Heart left ventricle (tissue), 16 donors: ENCODE measurements at regions not wholly inside any gene's neighbourhood (a gene's known extent, or its start where the extent isn't known, plus 50 kb on each side); places are given as distances from the start of the nearest gene placed in this dataset.

Experiments used
- ATAC-seq, 4 donors: fragments of 200-7000 bp; cut with Tn5 transposase; one replicate each; pipeline ENCODE4 v1.9.1; 2020 to 2022; ENCODE audit warnings: moderate library complexity in 4 of 4, mild to moderate bottlenecking in 3 of 4, moderate number of reproducible peaks in 1 of 4
- DNase-seq, 5 donors: peaks; one replicate each; pipeline ENCODE4 v3.0.0-alpha.2; 2020
- H3K27ac ChIP-seq, 12 donors: fragments of 200-600 bp; sonication (generic) in 4 of 12; one replicate each; pipeline versions ENCODE4 v1.5.0 to v1.8.0; 2016 to 2022; ENCODE audit warnings: mild to moderate bottlenecking in 2 of 12
- H3K27me3 ChIP-seq, 9 donors: fragments of 200-600 bp; sonication (generic) in 2 of 9; one replicate each; pipeline versions ENCODE4 v1.5.1 to v1.8.0; 2016 to 2022; ENCODE audit warnings: mild to moderate bottlenecking in 3 of 9
- H3K36me3 ChIP-seq, 9 donors: fragments of 200-600 bp; sonication (generic) in 2 of 9; one replicate each; pipeline versions ENCODE4 v1.5.0 to v1.8.0; 2018 to 2022; ENCODE audit warnings: mild to moderate bottlenecking in 2 of 9
- H3K4me1 ChIP-seq, 12 donors: fragments of 200-600 bp; sonication (generic) in 4 of 12; one replicate each; pipeline versions ENCODE4 v1.5.0 to v1.8.0; 2016 to 2022; ENCODE audit warnings: mild to moderate bottlenecking in 3 of 12
- H3K4me3 ChIP-seq, 12 donors: fragments of 200-600 bp; sonication (generic) in 4 of 12; one replicate each; pipeline versions ENCODE4 v1.5.0 to v1.8.0; 2017 to 2022; ENCODE audit warnings: mild to moderate bottlenecking in 9 of 12, moderate library complexity in 4 of 12
- H3K9me3 ChIP-seq, 12 donors: fragments of 200-600 bp; sonication (generic) in 4 of 12; one replicate each; pipeline versions ENCODE4 v1.5.0 to v1.8.0; 2016 to 2022; ENCODE audit warnings: mild to moderate bottlenecking in 1 of 12
- POLR2A ChIP-seq, 2 donors: fragments of 450-650 bp; IDR thresholded peaks; one replicate each; pipeline ENCODE4 v1.6.1; 2017; ENCODE audit warnings: antibody characterized with exemption in 2 of 2, mild to moderate bottlenecking in 2 of 2, moderate library complexity in 2 of 2
- WGBS, 4 donors: extraction: QIAGEN DNeasy Blood & Tissue Kit in 2 of 4; methylation state at CpG; one replicate each; pipeline versions ENCODE4 v1.1.5 to v1.1.7; 2013 to 2018; 5-methylcytosine and 5-hydroxymethylcytosine counted together
- intact Hi-C, 10 donors: fragments of 100-400 bp; cut with DNase I; formaldehyde crosslinking; loops; one replicate each; pipeline versions ENCODE4 v1.11.1 to v1.14.2; 2022
- TF ChIP-seq, protein P1 (sequence below), 12 donors: fragments of 200-600 bp; sonication (generic) in 4 of 12; IDR thresholded peaks; one replicate each; pipeline versions ENCODE4 v1.5.0 to v1.8.0; 2018 to 2022; ENCODE audit warnings: antibody characterized with exemption in 12 of 12, mild to moderate bottlenecking in 5 of 12
- donor health status: ischemic (EF 13 %, LVEDD 7.1; RV severe dilation, severe dysfunction).
- donor health status: healthy with polysubstance abuse.
- donor health status: DM: no; HTN: yes; CAD: no.
- donor health status: DM: no; HTN: no; CAD: no.
- donor health status: ischemic (EF 25% LVEDD 6.9; RV normal size, moderate dysfunction).
- donor health status: ischemic (EF 25% LVEDD 5.7; RV mildly dilated, moderate dysfunction).
- donor health status: healthy.
- donor health status: DM: yes; HTN: yes; CAD: no.
- donor health status: ischemic (EF 35%, LVEDD 5.7; RV mildly dilated, moderate dysfunction).
- donor health status: nonischemic (EF 11% LVEDD 7.7; RV severe dilation, severe dysfunction).
- donor health status: DM: yes; HTN: yes; CAD: no.
- donor health status: PGD.
- donor health status: ischemic (EF 29% LVEDD 5.4; RV normal size, mild dysfunction).
- donor health status: nonischemic (EF 23%, LVEDD 6.1; RV moderate dilation, normal function).

DNA sequence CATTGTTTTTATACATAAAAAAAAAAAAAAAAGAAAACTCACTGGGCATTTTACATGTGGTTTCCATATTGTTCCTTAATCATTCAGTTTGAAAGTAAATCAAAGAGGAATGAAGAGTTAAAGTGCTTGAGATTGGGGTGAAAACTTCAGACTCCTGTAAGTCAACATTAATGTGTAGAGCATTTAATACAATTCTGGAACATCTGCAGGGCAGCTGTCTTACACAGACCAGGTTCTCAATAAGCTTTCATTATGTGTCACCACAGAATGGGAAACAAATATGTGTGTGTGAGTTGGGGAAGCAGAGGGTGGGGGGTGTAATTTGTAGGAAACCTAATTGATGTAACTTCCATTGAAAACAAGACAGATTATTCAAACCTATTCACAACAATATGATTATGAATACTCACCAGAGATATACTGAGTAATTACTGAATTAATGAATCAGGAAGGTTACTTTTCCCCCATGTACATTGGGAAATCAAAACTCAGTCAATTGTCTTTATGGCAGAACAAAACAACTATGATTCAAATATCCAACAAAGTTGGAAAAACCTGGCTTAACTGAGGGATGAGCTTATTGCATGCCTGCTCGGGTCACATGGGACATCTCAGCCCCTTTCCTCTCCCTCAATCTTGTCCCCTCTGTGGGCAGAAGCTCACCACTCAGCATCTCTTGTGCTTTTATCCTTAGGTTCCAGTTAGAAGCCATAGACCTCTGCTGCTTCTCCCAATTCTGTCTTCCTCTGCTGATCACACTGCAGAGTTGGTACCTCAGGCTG lies 281.2 kb upstream of the THBS1 start:
- Histone ChIP-seq H3K27ac (no peak overlapping the region), H3K4me3 (no peak overlapping the region), H3K9me3 (no peaks in the 10 kb centered on the region), H3K27me3 (no peaks in the 10 kb centered on the region), H3K4me1 (peaks cover 0 to 3% (median 0%) of the 10 kb centered on the region in 12 donors), H3K36me3 (no peaks in the 10 kb centered on the region)
- TF ChIP-seq, protein P1, sequence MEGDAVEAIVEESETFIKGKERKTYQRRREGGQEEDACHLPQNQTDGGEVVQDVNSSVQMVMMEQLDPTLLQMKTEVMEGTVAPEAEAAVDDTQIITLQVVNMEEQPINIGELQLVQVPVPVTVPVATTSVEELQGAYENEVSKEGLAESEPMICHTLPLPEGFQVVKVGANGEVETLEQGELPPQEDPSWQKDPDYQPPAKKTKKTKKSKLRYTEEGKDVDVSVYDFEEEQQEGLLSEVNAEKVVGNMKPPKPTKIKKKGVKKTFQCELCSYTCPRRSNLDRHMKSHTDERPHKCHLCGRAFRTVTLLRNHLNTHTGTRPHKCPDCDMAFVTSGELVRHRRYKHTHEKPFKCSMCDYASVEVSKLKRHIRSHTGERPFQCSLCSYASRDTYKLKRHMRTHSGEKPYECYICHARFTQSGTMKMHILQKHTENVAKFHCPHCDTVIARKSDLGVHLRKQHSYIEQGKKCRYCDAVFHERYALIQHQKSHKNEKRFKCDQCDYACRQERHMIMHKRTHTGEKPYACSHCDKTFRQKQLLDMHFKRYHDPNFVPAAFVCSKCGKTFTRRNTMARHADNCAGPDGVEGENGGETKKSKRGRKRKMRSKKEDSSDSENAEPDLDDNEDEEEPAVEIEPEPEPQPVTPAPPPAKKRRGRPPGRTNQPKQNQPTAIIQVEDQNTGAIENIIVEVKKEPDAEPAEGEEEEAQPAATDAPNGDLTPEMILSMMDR (IDR thresholded peaks at IDR 0.05): no peak
- TF ChIP-seq POLR2A (IDR thresholded peaks at IDR 0.05): no peak
- WGBS, 4 donors: 88 to 97% (median 92%) methylated on average over 1 of the region's 1 CpG
- intact Hi-C loops: loop anchor here in 1 of 10 donors (10.0 kb wide), 1 partner anchor 65 kb away; no protein-coding TSS in a partner anchor
- DNase-seq: no peak
- ATAC-seq: no peak

DNA sequence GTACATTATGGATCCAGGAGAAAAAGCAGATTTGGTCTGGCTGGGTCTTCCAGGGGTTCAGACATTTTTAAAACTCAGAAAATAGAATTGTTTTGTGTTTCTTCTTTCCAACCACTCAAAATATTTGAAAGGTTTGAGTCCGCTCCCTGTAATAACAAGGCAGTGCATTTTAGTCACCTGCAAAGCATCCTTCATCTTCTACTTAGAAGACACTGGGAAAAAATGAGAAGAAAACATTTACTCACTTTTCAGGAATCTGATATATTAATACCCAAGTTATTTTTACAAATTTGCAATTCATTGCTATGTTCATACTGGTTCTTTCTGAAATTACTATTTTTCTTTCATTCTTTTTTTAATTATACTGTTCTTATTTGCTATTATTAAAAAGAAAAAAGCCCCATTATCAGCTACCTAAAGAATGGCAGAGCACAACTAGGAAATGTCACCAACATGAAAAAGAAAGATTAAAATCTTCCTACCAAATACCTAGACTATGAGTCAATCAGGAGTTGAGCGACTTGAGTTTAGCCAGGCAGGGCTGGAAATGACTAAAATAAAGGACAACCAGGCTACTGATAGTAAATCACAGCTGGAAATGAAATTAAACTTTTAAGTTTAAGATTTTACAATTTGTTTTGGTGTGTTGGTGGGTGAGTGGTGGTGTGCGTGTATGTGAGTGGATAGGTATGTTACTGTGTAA lies 280.3 kb upstream of the THBS1 start:
- no peak for TF ChIP-seq POLR2A (IDR thresholded peaks at IDR 0.05)
- TF ChIP-seq, protein P1 (IDR thresholded peaks at IDR 0.05): no peak
- H3K36me3 ChIP-seq: no peaks in the 10 kb centered on the region
- H3K27ac ChIP-seq: no peak overlapping the region
- 88 to 91% (median 90%) methylated on average over 3 of the region's 3 CpGs for whole genome bisulfite sequencing, 4 donors
- no peak for DNase-seq
- H3K27me3 ChIP-seq: no peaks in the 10 kb centered on the region
- no peak for ATAC-seq
- intact Hi-C loops: loop anchor here in 1 of 10 donors (10.0 kb wide), 1 partner anchor 66 kb away; no protein-coding TSS in a partner anchor
- H3K4me3 ChIP-seq: no peak overlapping the region
- H3K9me3 ChIP-seq: no peaks in the 10 kb centered on the region
- H3K4me1 ChIP-seq: peaks cover 0 to 3% (median 0%) of the 10 kb centered on the region in 12 donors

DNA sequence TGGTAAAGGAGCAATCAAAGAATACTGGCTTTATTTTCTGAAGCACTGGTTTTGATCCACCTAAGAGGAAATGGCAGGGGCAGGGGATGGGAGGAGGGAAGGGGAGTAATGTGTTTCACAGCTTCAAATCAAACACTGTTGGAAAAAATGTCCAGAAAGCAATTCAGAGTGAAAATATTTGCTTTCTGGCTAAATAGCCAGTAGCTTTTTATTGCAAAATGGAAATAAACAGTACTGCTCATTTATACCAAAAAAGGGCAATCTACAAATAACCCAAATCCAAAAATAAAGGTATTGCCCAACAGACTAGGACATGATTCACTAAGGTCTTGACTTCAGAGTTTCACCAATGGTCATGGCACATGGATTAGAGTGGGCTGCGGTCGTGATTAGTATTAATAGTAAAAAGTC lies 279.3 kb upstream of the THBS1 start:
- Histone ChIP-seq H3K36me3 (no peaks in the 10 kb centered on the region), H3K27ac (no peak overlapping the region), H3K9me3 (peaks cover 0 to 3% (median 0%) of the 10 kb centered on the region in 12 donors), H3K27me3 (no peaks in the 10 kb centered on the region), H3K4me3 (no peak overlapping the region), H3K4me1 (peaks cover 0 to 3% (median 0%) of the 10 kb centered on the region in 12 donors)
- DNase-seq: no peak
- 79 to 92% (median 86%) methylated on average over 2 of the region's 2 CpGs for WGBS, 4 donors
- intact Hi-C loops: loop anchor here in 1 of 10 donors (10.0 kb wide), 1 partner anchor 67 kb away; no protein-coding TSS in a partner anchor
- TF ChIP-seq, protein P1 (IDR thresholded peaks at IDR 0.05): no peak
- no peak for TF ChIP-seq POLR2A (IDR thresholded peaks at IDR 0.05)
- peak in 1 of 4 donors; percentile 42 for ATAC-seq

DNA sequence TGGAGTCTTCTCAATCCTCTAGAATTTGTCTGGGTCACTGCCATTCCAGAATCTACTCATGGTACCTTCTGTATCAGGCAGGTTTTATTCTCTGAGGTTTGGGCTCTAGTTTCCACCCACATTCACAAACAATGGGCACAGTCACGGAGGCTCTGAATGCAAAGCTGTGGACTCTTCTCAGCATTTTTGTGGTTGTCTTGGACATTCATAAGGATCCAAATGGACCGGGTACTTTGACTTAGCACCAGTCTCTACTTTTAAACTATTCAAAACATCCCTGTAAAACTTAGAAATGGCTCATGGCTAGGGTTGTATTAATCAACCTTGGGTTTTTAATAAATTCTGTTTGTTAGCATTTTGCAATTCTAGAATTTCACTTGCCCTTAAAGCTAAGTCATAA lies 277.9 kb upstream of the THBS1 start:
- H3K4me3 ChIP-seq: no peak overlapping the region
- intact Hi-C loops: loop anchor here in 1 of 10 donors (10.0 kb wide), 1 partner anchor 68 kb away; no protein-coding TSS in a partner anchor
- no peak overlapping the region for H3K27ac ChIP-seq
- TF ChIP-seq, protein P1 (IDR thresholded peaks at IDR 0.05): no peak
- TF ChIP-seq POLR2A (IDR thresholded peaks at IDR 0.05): no peak
- H3K36me3 ChIP-seq: no peaks in the 10 kb centered on the region
- peaks cover 0 to 13% (median 0%) of the 10 kb centered on the region in 12 donors for H3K9me3 ChIP-seq
- no peak for ATAC-seq
- DNase-seq: no peak
- no peaks in the 10 kb centered on the region for H3K27me3 ChIP-seq
- WGBS, 4 donors: 85 to 95% (median 95%) methylated on average over 2 of the region's 2 CpGs
- H3K4me1 ChIP-seq: peaks cover 0 to 3% (median 0%) of the 10 kb centered on the region in 12 donors
